Trophoblast cell (in vitro differentiated cells and primary cell): ENCODE measurements at regions not wholly inside any gene's neighbourhood (a gene's known extent, or its start where the extent isn't known, plus 50 kb on each side); places are given as distances from the start of the nearest gene placed in this dataset.
A peak's percentile ranks its signal among the peaks of the same experiment; 100 is the strongest.

Experiments
- DNase-seq, 2 donors: peaks; one replicate each; pipeline ENCODE4 v3.0.0-alpha.2; 2016
- H2AFZ ChIP-seq: 2 replicates; pipeline ENCODE4 v1.6.1; 2013; ENCODE audit warnings: low read length, moderate library complexity, mild to moderate bottlenecking; ENCODE audit not compliant: insufficient read depth, poor library complexity
- H2AK5ac ChIP-seq: 2 replicates; pipeline ENCODE4 v1.6.1; 2013; ENCODE audit warnings: mild to moderate bottlenecking, low read length
- H2BK120ac ChIP-seq: 2 replicates; pipeline ENCODE4 v1.6.1; 2013; ENCODE audit warnings: low read length, mild to moderate bottlenecking, moderate library complexity; ENCODE audit not compliant: insufficient read depth, poor library complexity
- H2BK12ac ChIP-seq: 2 replicates; pipeline ENCODE4 v1.6.1; 2013; ENCODE audit warnings: mild to moderate bottlenecking, low read length, moderate library complexity
- H2BK5ac ChIP-seq: 2 replicates; pipeline ENCODE4 v1.6.1; 2013; ENCODE audit warnings: low read length, low read depth, moderate library complexity, mild to moderate bottlenecking; ENCODE audit not compliant: poor library complexity
- H3K14ac ChIP-seq: 2 replicates; pipeline ENCODE4 v1.6.1; 2013; ENCODE audit warnings: mild to moderate bottlenecking, low read length
- H3K18ac ChIP-seq: 2 replicates; pipeline ENCODE4 v1.6.1; 2013; ENCODE audit warnings: mild to moderate bottlenecking, low read length
- H3K23ac ChIP-seq: 2 replicates; pipeline ENCODE4 v1.6.1; 2013; ENCODE audit warnings: low read length
- H3K27ac ChIP-seq: 2 replicates; pipeline ENCODE4 v1.5.1; 2013; ENCODE audit warnings: low read depth, mild to moderate bottlenecking, inconsistent platforms, low read length, moderate library complexity
- H3K27me3 ChIP-seq: 2 replicates; pipeline ENCODE4 v1.6.1; 2013; ENCODE audit warnings: inconsistent platforms, mild to moderate bottlenecking, low read length, moderate library complexity; ENCODE audit not compliant: insufficient read depth
- H3K36me3 ChIP-seq, 2 experiments: 1 replicate in 1 of 2; 2 replicates in 1 of 2; pipeline ENCODE4 v1.6.1; 2013; ENCODE audit warnings: low read length in 2 of 2, mild to moderate bottlenecking in 2 of 2, moderate library complexity in 1 of 2; ENCODE audit not compliant: insufficient read depth in 2 of 2, control insufficient read depth in 1 of 2
- H3K4ac ChIP-seq: 2 replicates; pipeline ENCODE4 v1.6.1; 2013; ENCODE audit warnings: low read depth, mild to moderate bottlenecking, low read length, moderate library complexity
- H3K4me1 ChIP-seq, 2 experiments: 1 replicate in 1 of 2; 2 replicates in 1 of 2; pipeline ENCODE4 v1.6.1; 2013; ENCODE audit warnings: low read length in 2 of 2, mild to moderate bottlenecking in 2 of 2, moderate library complexity in 1 of 2; ENCODE audit not compliant: insufficient read depth in 2 of 2, control insufficient read depth in 1 of 2
- H3K4me2 ChIP-seq: 2 replicates; pipeline ENCODE4 v1.6.1; 2013; ENCODE audit warnings: inconsistent platforms, mild to moderate bottlenecking, low read length, moderate library complexity
- H3K4me3 ChIP-seq: 2 replicates; pipeline ENCODE4 v1.5.1; 2013; ENCODE audit warnings: mild to moderate bottlenecking, low read depth, low read length, inconsistent platforms
- H3K79me1 ChIP-seq: one replicate; pipeline ENCODE4 v1.6.1; 2013; ENCODE audit warnings: low read length
- H3K79me2 ChIP-seq: 2 replicates; pipeline ENCODE4 v1.6.1; 2013; ENCODE audit warnings: low read length, mild to moderate bottlenecking; ENCODE audit not compliant: control insufficient read depth, insufficient read depth, poor library complexity
- H3K9ac ChIP-seq: 2 replicates; pipeline ENCODE4 v1.6.1; 2013; ENCODE audit warnings: mild to moderate bottlenecking, low read length
- H3K9me3 ChIP-seq: 2 replicates; pipeline ENCODE4 v1.6.1; 2013; ENCODE audit warnings: low read depth, mild to moderate bottlenecking, control low read depth, inconsistent platforms, low read length; ENCODE audit not compliant: insufficient read depth
- H4K12ac ChIP-seq: 2 replicates; pipeline ENCODE4 v1.6.1; 2013; ENCODE audit warnings: low read depth, mild to moderate bottlenecking, low read length, moderate library complexity
- H4K8ac ChIP-seq: 2 replicates; pipeline ENCODE4 v1.6.1; 2013; ENCODE audit warnings: low read depth, mild to moderate bottlenecking, low read length, moderate library complexity
- H4K91ac ChIP-seq: one replicate; pipeline ENCODE4 v1.6.1; 2013; ENCODE audit warnings: low read depth, mild to moderate bottlenecking, low read length, moderate library complexity
- WGBS: extraction: QIAGEN DNeasy Blood & Tissue Kit; methylation state at CpG from one replicate; pipeline ENCODE4 v1.1.7; 2013; ENCODE audit warnings: missing lambda C conversion rate; ENCODE audit not compliant: insufficient read length, insufficient coverage; ENCODE audit errors: extremely low coverage; 5-methylcytosine and 5-hydroxymethylcytosine counted together

DNA sequence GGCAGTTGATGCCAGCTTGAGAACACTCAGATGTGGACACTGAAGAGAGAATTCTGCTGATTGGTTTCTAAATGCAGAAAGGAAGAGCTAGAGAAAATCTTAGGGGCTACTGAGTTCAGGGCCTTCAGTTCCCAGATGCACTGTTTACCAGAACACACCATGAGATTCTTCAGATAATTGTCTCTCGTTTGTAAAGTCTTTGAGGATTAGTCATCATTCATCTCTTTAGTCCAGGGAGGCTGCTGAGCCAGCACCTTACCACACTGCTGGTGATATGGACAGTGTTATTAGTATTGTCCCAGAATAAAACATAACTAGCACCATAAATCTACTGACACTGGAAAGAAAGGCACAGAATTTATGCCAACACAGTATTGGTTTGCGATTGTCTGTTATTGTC, 690.8 kb upstream of the CELF4 start:
- Histone ChIP-seq H3K4ac (no peak overlapping the region), H3K9me3 (no peaks in the 10 kb centered on the region), H3K4me1 (no peaks in the 10 kb centered on the region), H2BK5ac (no peak overlapping the region), H2BK12ac (no peak overlapping the region), H3K4me3 (no peak overlapping the region), H3K36me3 (no peaks in the 10 kb centered on the region), H3K4me2 (no peak overlapping the region), H2BK120ac (no peak overlapping the region), H4K91ac (no peak overlapping the region), H3K79me2 (no peaks in the 10 kb centered on the region), H4K12ac (no peak overlapping the region), H3K27me3 (no peaks in the 10 kb centered on the region), H3K14ac (no peak overlapping the region), H3K27ac (no peak overlapping the region), H3K9ac (no peak overlapping the region), H3K18ac (no peak overlapping the region), H2AFZ (no peak overlapping the region), H2AK5ac (no peak overlapping the region), H3K23ac (no peak overlapping the region), H4K8ac (no peak overlapping the region), H3K79me1 (no peaks in the 10 kb centered on the region)
- no CpG with 5 or more reads among the region's 2 CpGs for WGBS
- DNase-seq: peak in 1 of 2 donors; percentile 4

GRCh38 chr18:38250971-38251370, 685.4 kb upstream of the CELF4 start:
- H3K27me3 ChIP-seq: no peaks in the 10 kb centered on the region
- no peaks in the 10 kb centered on the region for H3K36me3 ChIP-seq

GRCh38 chr18:38244480-38244879, 678.9 kb upstream of the CELF4 start:
- no peak overlapping the region for H3K4me3 ChIP-seq
- WGBS: no CpG with 5 or more reads among the region's 3 CpGs
- no peaks in the 10 kb centered on the region for H3K36me3 ChIP-seq
- H3K9me3 ChIP-seq: no peaks in the 10 kb centered on the region
- no peak overlapping the region for H3K27ac ChIP-seq
- H3K14ac ChIP-seq: no peak overlapping the region
- no peak overlapping the region for H3K4ac ChIP-seq
- no peaks in the 10 kb centered on the region for H3K4me1 ChIP-seq
- DNase-seq: no peak
- H3K9ac ChIP-seq: no peak overlapping the region
- H2AFZ ChIP-seq: no peak overlapping the region
- H3K23ac ChIP-seq: no peak overlapping the region
- no peak overlapping the region for H4K8ac ChIP-seq
- no peak overlapping the region for H2BK120ac ChIP-seq
- no peak overlapping the region for H3K18ac ChIP-seq
- H2BK5ac ChIP-seq: no peak overlapping the region
- H2AK5ac ChIP-seq: no peak overlapping the region
- H3K27me3 ChIP-seq: no peaks in the 10 kb centered on the region
- H3K79me1 ChIP-seq: no peaks in the 10 kb centered on the region
- H4K12ac ChIP-seq: no peak overlapping the region
- no peaks in the 10 kb centered on the region for H3K79me2 ChIP-seq
- H3K4me2 ChIP-seq: no peak overlapping the region
- H2BK12ac ChIP-seq: no peak overlapping the region
- no peak overlapping the region for H4K91ac ChIP-seq

More at GRCh38 chr18:38250971-38251370, 685.4 kb upstream of the CELF4 start:
- H4K12ac ChIP-seq: no peak overlapping the region
- H3K79me2 ChIP-seq: no peaks in the 10 kb centered on the region
- no peaks in the 10 kb centered on the region for H3K79me1 ChIP-seq
- DNase-seq: no peak
- no peak overlapping the region for H3K14ac ChIP-seq
- no peak overlapping the region for H3K4me3 ChIP-seq
- no peaks in the 10 kb centered on the region for H3K9me3 ChIP-seq
- H3K9ac ChIP-seq: no peak overlapping the region
- no peak overlapping the region for H4K91ac ChIP-seq
- H3K4ac ChIP-seq: no peak overlapping the region
- no peak overlapping the region for H3K18ac ChIP-seq
- H3K4me1 ChIP-seq: peaks cover 0 to 4% of the 10 kb centered on the region in 2 experiments
- no peak overlapping the region for H2BK120ac ChIP-seq
- H3K27ac ChIP-seq: peak overlapping the region; percentile 47
- H2BK12ac ChIP-seq: no peak overlapping the region
- H3K4me2 ChIP-seq: peak overlapping the region; percentile 19
- no peak overlapping the region for H3K23ac ChIP-seq
- H4K8ac ChIP-seq: no peak overlapping the region
- no CpG with 5 or more reads among the region's 5 CpGs for WGBS
- no peak overlapping the region for H2BK5ac ChIP-seq
- no peak overlapping the region for H2AFZ ChIP-seq
- H2AK5ac ChIP-seq: no peak overlapping the region

DNA sequence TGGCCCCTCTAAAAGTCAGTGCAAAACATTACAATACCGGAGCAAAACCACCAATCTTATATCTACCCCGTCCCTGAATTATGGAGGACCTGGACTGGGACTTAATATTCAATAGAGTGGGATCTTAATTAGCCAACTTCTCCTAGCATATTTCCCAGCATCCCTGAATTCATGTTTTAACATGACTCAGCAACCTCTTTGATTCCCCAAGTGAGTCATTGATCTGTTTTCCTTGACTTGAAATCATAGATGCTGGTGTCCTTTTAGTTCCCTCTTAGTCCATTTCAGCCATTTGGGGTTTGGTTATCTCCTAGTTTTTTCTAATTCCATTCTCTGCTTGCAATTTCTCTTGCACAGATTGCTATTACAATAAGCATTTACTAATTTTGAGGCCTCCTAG, 677.7 kb upstream of the CELF4 start:
- Histone ChIP-seq H3K27me3 (no peaks in the 10 kb centered on the region), H3K4me1 (no peaks in the 10 kb centered on the region), H2AFZ (no peak overlapping the region), H3K4me3 (no peak overlapping the region), H2BK120ac (no peak overlapping the region), H3K4ac (no peak overlapping the region), H4K12ac (no peak overlapping the region), H4K91ac (no peak overlapping the region), H3K27ac (no peak overlapping the region), H3K9ac (no peak overlapping the region), H2AK5ac (no peak overlapping the region), H3K79me1 (no peaks in the 10 kb centered on the region), H3K18ac (no peak overlapping the region), H3K36me3 (no peaks in the 10 kb centered on the region), H2BK12ac (no peak overlapping the region), H4K8ac (no peak overlapping the region), H3K23ac (no peak overlapping the region), H3K14ac (no peak overlapping the region), H3K4me2 (no peak overlapping the region), H2BK5ac (no peak overlapping the region), H3K79me2 (no peaks in the 10 kb centered on the region), H3K9me3 (no peaks in the 10 kb centered on the region)
- DNase-seq: no peak
- no CpG with 5 or more reads among the region's 2 CpGs for WGBS
